ENCODE measurements at regions not wholly inside any gene's neighbourhood (a gene's known extent, or its start where the extent isn't known, plus 50 kb on each side); places are given as distances from the start of the nearest gene placed in this dataset.
A peak's percentile ranks its signal among the peaks of the same experiment; 100 is the strongest.

- ATAC-seq, result peak; percentile 84
- no peak overlapping the region for H2AFZ ChIP-seq
- H3F3A ChIP-seq (replicated peaks; ENCODE audit: low read depth), result no peaks in the 10 kb centered on the region
Observed at GRCh38 chr6:169371344-169372127, 117.9 kb upstream of the THBS2 start.

DNA sequence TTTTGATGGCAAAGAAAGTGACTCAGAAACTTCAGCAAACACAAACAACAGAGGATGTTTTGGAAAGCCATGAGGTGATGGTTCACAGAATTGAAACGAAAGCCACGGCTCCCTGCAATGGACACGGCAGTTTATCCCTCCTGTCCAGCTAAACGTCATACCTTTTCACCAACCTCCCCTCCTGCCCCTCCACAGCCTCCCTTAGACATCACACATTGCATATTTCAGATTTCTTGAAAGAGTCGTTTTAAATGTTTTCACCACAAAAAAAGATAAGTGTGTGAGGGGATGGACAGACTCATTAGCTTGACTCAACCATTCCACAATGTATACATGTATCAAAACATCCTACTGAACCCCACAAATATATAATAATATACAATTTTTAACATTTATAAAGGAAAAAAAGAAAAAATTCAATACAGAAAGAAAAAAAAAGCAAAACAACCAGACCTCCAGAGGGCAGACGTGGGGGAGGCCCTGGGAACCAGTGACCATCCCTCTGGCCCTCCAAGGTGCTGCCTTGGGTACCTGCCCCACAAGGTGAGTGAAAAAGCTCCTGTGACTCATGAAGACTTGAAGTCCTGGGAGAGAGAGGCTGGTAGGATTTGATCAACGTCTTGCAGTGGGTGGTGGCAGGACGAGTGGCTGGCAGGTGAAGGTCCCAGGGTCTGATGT lies 117.2 kb upstream of the THBS2 start:
- H3K4me3 ChIP-seq, result no peak overlapping the region
- Mint-ChIP-seq H3K4me3 (no peak overlapping the region), H3K9me3 (peaks cover 25% of the 10 kb centered on the region), H3K36me3 (ENCODE audit: low read depth) (peaks cover 10% of the 10 kb centered on the region), H3K27ac (no peak overlapping the region), H3K27me3 (ENCODE audit: insufficient read depth, low read depth, poor library complexity) (peaks cover 7% of the 10 kb centered on the region), H3K4me1 (peaks cover 2% of the 10 kb centered on the region; the same call in 1 of the 3 replicates)
- no peak overlapping the region for H3K27ac ChIP-seq (ENCODE audit: low read depth)
- no peaks in the 10 kb centered on the region for H4K20me1 ChIP-seq (replicated peaks; ENCODE audit: insufficient read depth)
- ATAC-seq (peak; percentile 24; the same call in 2 of the 3 replicates), DNase-seq (ENCODE audit: low spot score) (no peak)
- no peaks in the 10 kb centered on the region for H3K4me1 ChIP-seq (ENCODE audit: insufficient read depth)
- H2AFZ ChIP-seq, result no peak overlapping the region
- no peaks in the 10 kb centered on the region for H3F3A ChIP-seq (replicated peaks; ENCODE audit: low read depth)
- H3K36me3 ChIP-seq (ENCODE audit: insufficient read depth), result no peaks in the 10 kb centered on the region; the same call in 1 of the 2 replicates
- no peak overlapping the region for H3K4me2 ChIP-seq
- no peaks in the 10 kb centered on the region for H3K27me3 ChIP-seq (ENCODE audit: insufficient read depth)
- H3K79me2 ChIP-seq (replicated peaks; ENCODE audit: insufficient read depth), result no peaks in the 10 kb centered on the region
- no peaks in the 10 kb centered on the region for H3K9me2 ChIP-seq (ENCODE audit: insufficient read depth)
- TF ChIP-seq EZH2 (IDR thresholded peaks at IDR 0.05; ENCODE audit: low read depth, unreplicated experiment) (no peak), EZH2phosphoT487 (IDR thresholded peaks at IDR 0.05; ENCODE audit: unreplicated experiment) (no peak), ZNF114 (CRISPR knock-in tag; IDR thresholded peaks at IDR 0.05) (no peak), REST (IDR thresholded peaks at IDR 0.05; ENCODE audit: unreplicated experiment) (no peak), CTCF (conservative IDR thresholded peaks at IDR 0.05; ENCODE audit: low read depth in 2 of 2) (no peak), ZNF331 (CRISPR knock-in tag; IDR thresholded peaks at IDR 0.05; ENCODE audit: low read depth) (no peak)
- TF ChIP-seq, protein P1, sequence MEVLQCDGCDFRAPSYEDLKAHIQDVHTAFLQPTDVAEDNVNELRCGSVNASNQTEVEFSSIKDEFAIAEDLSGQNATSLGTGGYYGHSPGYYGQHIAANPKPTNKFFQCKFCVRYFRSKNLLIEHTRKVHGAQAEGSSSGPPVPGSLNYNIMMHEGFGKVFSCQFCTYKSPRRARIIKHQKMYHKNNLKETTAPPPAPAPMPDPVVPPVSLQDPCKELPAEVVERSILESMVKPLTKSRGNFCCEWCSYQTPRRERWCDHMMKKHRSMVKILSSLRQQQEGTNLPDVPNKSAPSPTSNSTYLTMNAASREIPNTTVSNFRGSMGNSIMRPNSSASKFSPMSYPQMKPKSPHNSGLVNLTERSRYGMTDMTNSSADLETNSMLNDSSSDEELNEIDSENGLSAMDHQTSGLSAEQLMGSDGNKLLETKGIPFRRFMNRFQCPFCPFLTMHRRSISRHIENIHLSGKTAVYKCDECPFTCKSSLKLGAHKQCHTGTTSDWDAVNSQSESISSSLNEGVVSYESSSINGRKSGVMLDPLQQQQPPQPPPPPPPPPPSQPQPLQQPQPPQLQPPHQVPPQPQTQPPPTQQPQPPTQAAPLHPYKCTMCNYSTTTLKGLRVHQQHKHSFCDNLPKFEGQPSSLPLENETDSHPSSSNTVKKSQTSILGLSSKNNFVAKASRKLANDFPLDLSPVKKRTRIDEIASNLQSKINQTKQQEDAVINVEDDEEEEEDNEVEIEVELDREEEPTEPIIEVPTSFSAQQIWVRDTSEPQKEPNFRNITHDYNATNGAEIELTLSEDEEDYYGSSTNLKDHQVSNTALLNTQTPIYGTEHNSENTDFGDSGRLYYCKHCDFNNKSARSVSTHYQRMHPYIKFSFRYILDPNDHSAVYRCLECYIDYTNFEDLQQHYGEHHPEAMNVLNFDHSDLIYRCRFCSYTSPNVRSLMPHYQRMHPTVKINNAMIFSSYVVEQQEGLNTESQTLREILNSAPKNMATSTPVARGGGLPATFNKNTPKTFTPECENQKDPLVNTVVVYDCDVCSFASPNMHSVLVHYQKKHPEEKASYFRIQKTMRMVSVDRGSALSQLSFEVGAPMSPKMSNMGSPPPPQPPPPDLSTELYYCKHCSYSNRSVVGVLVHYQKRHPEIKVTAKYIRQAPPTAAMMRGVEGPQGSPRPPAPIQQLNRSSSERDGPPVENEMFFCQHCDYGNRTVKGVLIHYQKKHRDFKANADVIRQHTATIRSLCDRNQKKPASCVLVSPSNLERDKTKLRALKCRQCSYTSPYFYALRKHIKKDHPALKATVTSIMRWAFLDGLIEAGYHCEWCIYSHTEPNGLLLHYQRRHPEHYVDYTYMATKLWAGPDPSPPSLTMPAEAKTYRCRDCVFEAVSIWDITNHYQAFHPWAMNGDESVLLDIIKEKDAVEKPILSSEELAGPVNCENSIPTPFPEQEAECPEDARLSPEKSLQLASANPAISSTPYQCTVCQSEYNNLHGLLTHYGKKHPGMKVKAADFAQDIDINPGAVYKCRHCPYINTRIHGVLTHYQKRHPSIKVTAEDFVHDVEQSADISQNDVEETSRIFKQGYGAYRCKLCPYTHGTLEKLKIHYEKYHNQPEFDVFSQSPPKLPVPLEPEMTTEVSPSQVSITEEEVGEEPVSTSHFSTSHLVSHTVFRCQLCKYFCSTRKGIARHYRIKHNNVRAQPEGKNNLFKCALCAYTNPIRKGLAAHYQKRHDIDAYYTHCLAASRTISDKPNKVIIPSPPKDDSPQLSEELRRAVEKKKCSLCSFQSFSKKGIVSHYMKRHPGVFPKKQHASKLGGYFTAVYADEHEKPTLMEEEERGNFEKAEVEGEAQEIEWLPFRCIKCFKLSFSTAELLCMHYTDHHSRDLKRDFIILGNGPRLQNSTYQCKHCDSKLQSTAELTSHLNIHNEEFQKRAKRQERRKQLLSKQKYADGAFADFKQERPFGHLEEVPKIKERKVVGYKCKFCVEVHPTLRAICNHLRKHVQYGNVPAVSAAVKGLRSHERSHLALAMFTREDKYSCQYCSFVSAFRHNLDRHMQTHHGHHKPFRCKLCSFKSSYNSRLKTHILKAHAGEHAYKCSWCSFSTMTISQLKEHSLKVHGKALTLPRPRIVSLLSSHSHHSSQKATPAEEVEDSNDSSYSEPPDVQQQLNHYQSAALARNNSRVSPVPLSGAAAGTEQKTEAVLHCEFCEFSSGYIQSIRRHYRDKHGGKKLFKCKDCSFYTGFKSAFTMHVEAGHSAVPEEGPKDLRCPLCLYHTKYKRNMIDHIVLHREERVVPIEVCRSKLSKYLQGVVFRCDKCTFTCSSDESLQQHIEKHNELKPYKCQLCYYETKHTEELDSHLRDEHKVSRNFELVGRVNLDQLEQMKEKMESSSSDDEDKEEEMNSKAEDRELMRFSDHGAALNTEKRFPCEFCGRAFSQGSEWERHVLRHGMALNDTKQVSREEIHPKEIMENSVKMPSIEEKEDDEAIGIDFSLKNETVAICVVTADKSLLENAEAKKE (CRISPR knock-in tag; IDR thresholded peaks at IDR 0.05), result no peak

More at GRCh38 chr6:169371344-169372127, 117.9 kb upstream of the THBS2 start:
- DNase-seq (ENCODE audit: low spot score), result peak; percentile 56
- Histone ChIP-seq H4K20me1 (replicated peaks; ENCODE audit: insufficient read depth) (no peaks in the 10 kb centered on the region), H3K9me2 (ENCODE audit: insufficient read depth) (no peaks in the 10 kb centered on the region), H3K27me3 (ENCODE audit: insufficient read depth) (no peaks in the 10 kb centered on the region), H3K27ac (ENCODE audit: low read depth) (no peak overlapping the region), H3K4me2 (no peak overlapping the region), H3K4me3 (no peak overlapping the region), H3K4me1 (ENCODE audit: insufficient read depth) (no peaks in the 10 kb centered on the region), H3K79me2 (replicated peaks; ENCODE audit: insufficient read depth) (no peaks in the 10 kb centered on the region), H3K36me3 (ENCODE audit: insufficient read depth) (peaks cover 2% of the 10 kb centered on the region; the same call in 1 of the 2 replicates)
- H3K27ac Mint-ChIP-seq, result no peak overlapping the region
- H3K4me3 Mint-ChIP-seq, result no peak overlapping the region
- no peak for TF ChIP-seq JUNB (IDR thresholded peaks at IDR 0.05; ENCODE audit: unreplicated experiment)
- peaks cover 2% of the 10 kb centered on the region; the same call in 1 of the 3 replicates for H3K4me1 Mint-ChIP-seq
- H3K36me3 Mint-ChIP-seq (ENCODE audit: low read depth), result peaks cover 11% of the 10 kb centered on the region
- H3K9me3 Mint-ChIP-seq, result peaks cover 25% of the 10 kb centered on the region
- peaks cover 11% of the 10 kb centered on the region for H3K27me3 Mint-ChIP-seq (ENCODE audit: insufficient read depth, low read depth, poor library complexity)

Measured in GM23338 (cell line).